Astrocyte (in vitro differentiated cells and primary cell): ENCODE measurements at regions not wholly inside any gene's neighbourhood (a gene's known extent, or its start where the extent isn't known, plus 50 kb on each side); places are given as distances from the start of the nearest gene placed in this dataset.

Experiments
- DNase-seq: peaks from one replicate; pipeline ENCODE4 v3.0.0-alpha.2; 2010; ENCODE audit warnings: low read depth
- FAIRE-seq: peaks from 2 replicates; lab custom pipeline; 2011; peaks lifted over from hg19 to GRCh38; lab: Jason Lieb, UNC
- H2AFZ ChIP-seq: 2 replicates; pipeline ENCODE4 v1.6.0; 2012; ENCODE audit warnings: low read depth, low read length, inconsistent platforms
- H3K27ac ChIP-seq: 2 replicates; pipeline ENCODE4 v1.5.1; 2011; ENCODE audit warnings: low read depth, low read length, inconsistent platforms
- H3K27me3 ChIP-seq: 2 replicates; pipeline ENCODE4 v1.6.0; 2011; ENCODE audit warnings: low read length, inconsistent platforms; ENCODE audit not compliant: insufficient read depth
- H3K36me3 ChIP-seq: 2 replicates; pipeline ENCODE4 v1.5.1; 2011; ENCODE audit warnings: low read length, inconsistent platforms; ENCODE audit not compliant: insufficient read depth
- H3K4me1 ChIP-seq: 2 replicates; pipeline ENCODE4 v1.5.1; 2011; ENCODE audit warnings: low read length, inconsistent platforms; ENCODE audit not compliant: insufficient read depth
- H3K4me2 ChIP-seq: 2 replicates; pipeline ENCODE4 v1.6.0; 2012; ENCODE audit warnings: low read length, inconsistent platforms
- H3K4me3 ChIP-seq: 2 replicates; pipeline ENCODE4 v1.5.1; 2011; ENCODE audit warnings: low read depth, mild to moderate bottlenecking, low read length, inconsistent platforms; ENCODE audit not compliant: insufficient read depth
- H3K79me2 ChIP-seq: 2 replicates; pipeline ENCODE4 v1.6.0; 2012; ENCODE audit warnings: mild to moderate bottlenecking, low read length, inconsistent platforms; ENCODE audit not compliant: insufficient read depth
- H3K9ac ChIP-seq: 2 replicates; pipeline ENCODE4 v1.6.0; 2012; ENCODE audit warnings: mild to moderate bottlenecking, low read length, inconsistent platforms
- H3K9me3 ChIP-seq: 2 replicates; pipeline ENCODE4 v1.5.1; 2012; ENCODE audit warnings: low read depth, mild to moderate bottlenecking, low read length, inconsistent platforms; ENCODE audit not compliant: insufficient read depth
- H4K20me1 ChIP-seq: 2 replicates; pipeline ENCODE4 v1.6.0; 2012; ENCODE audit warnings: low read length, inconsistent platforms; ENCODE audit not compliant: insufficient read depth
- H3K27ac Mint-ChIP-seq: one replicate; pipeline ENCODE4 v1.8.0; 2021; ENCODE audit warnings: mild to moderate bottlenecking, mixed read lengths; ENCODE audit not compliant: unreplicated experiment
- H3K27me3 Mint-ChIP-seq: one replicate; pipeline ENCODE4 v1.8.0; 2021; ENCODE audit warnings: low read depth, mixed read lengths; ENCODE audit not compliant: unreplicated experiment
- H3K36me3 Mint-ChIP-seq: one replicate; pipeline ENCODE4 v1.8.0; 2021; ENCODE audit warnings: low read depth, mixed read lengths; ENCODE audit not compliant: unreplicated experiment
- H3K4me1 Mint-ChIP-seq: one replicate; pipeline ENCODE4 v1.8.0; 2021; ENCODE audit warnings: low read depth, mixed read lengths; ENCODE audit not compliant: unreplicated experiment
- H3K4me3 Mint-ChIP-seq: one replicate; pipeline ENCODE4 v1.8.0; 2021; ENCODE audit warnings: mild to moderate bottlenecking, moderate library complexity, mixed read lengths; ENCODE audit not compliant: unreplicated experiment
- H3K9me3 Mint-ChIP-seq: one replicate; pipeline ENCODE4 v1.8.0; 2021; ENCODE audit warnings: mild to moderate bottlenecking, mixed read lengths; ENCODE audit not compliant: unreplicated experiment
- EZH2 ChIP-seq: IDR thresholded peaks from 2 replicates; pipeline ENCODE4 v1.6.1; 2012; ENCODE audit warnings: mild to moderate bottlenecking, low read length, inconsistent platforms; ENCODE audit not compliant: insufficient read depth
- TF ChIP-seq, protein P1 (sequence below): IDR thresholded peaks from 2 replicates; pipeline ENCODE4 v1.5.1; 2011; ENCODE audit warnings: low read depth, mild to moderate bottlenecking, inconsistent platforms, low read length, moderate library complexity; ENCODE audit not compliant: insufficient read depth

- FAIRE-seq: no peak
- no peak overlapping the region for H3K4me2 ChIP-seq
- H3K4me3 Mint-ChIP-seq: no peak overlapping the region
These were observed 305.2 kb upstream of the IRX3 start for GRCh38 chr16:54591816-54592246.

DNA sequence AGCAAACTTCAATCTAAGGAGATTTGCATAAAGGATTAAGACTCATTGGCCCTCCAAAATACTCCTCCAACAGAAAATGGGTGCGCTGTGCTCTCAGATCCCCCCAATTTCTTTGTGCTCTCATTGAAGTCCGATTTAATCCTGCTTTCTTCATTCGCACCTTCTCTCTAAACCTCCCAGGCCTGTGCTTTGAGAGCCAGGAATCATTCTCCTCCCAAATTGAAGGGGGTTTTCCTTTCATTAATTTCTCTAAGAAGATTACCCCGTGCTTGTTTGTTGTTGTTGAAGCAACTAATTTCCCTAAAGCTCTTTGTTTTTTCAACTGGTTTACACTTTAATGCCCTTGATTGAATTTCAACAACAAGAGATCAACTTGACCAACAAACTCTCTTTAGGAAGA lies 304.2 kb upstream of the IRX3 start:
- H3K36me3 ChIP-seq: no peaks in the 10 kb centered on the region
- no peak overlapping the region for H3K4me2 ChIP-seq
- H4K20me1 ChIP-seq: no peaks in the 10 kb centered on the region
- no peak overlapping the region for H2AFZ ChIP-seq
- H3K4me3 Mint-ChIP-seq: no peak overlapping the region
- peaks cover 14% of the 10 kb centered on the region for H3K27me3 ChIP-seq
- FAIRE-seq: no peak
- H3K36me3 Mint-ChIP-seq: no peaks in the 10 kb centered on the region
- no peak overlapping the region for H3K27ac ChIP-seq
- no peak for DNase-seq
- H3K27ac Mint-ChIP-seq: no peak overlapping the region
- no peaks in the 10 kb centered on the region for H3K4me1 Mint-ChIP-seq
- no peak overlapping the region for H3K4me3 ChIP-seq
- no peak overlapping the region for H3K9ac ChIP-seq
- no peak for TF ChIP-seq EZH2
- TF ChIP-seq, protein P1, sequence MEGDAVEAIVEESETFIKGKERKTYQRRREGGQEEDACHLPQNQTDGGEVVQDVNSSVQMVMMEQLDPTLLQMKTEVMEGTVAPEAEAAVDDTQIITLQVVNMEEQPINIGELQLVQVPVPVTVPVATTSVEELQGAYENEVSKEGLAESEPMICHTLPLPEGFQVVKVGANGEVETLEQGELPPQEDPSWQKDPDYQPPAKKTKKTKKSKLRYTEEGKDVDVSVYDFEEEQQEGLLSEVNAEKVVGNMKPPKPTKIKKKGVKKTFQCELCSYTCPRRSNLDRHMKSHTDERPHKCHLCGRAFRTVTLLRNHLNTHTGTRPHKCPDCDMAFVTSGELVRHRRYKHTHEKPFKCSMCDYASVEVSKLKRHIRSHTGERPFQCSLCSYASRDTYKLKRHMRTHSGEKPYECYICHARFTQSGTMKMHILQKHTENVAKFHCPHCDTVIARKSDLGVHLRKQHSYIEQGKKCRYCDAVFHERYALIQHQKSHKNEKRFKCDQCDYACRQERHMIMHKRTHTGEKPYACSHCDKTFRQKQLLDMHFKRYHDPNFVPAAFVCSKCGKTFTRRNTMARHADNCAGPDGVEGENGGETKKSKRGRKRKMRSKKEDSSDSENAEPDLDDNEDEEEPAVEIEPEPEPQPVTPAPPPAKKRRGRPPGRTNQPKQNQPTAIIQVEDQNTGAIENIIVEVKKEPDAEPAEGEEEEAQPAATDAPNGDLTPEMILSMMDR: no peak
- H3K4me1 ChIP-seq: no peaks in the 10 kb centered on the region
- no peaks in the 10 kb centered on the region for H3K9me3 Mint-ChIP-seq
- peaks cover 17% of the 10 kb centered on the region for H3K27me3 Mint-ChIP-seq
- H3K9me3 ChIP-seq: no peaks in the 10 kb centered on the region
- no peaks in the 10 kb centered on the region for H3K79me2 ChIP-seq

More at GRCh38 chr16:54591816-54592246, 305.2 kb upstream of the IRX3 start:
- peaks cover 24% of the 10 kb centered on the region for H3K27me3 Mint-ChIP-seq
- H3K4me3 ChIP-seq: no peak overlapping the region
- no peak overlapping the region for H3K9ac ChIP-seq
- no peaks in the 10 kb centered on the region for H3K9me3 ChIP-seq
- no peaks in the 10 kb centered on the region for H3K4me1 ChIP-seq
- H4K20me1 ChIP-seq: no peaks in the 10 kb centered on the region
- no peaks in the 10 kb centered on the region for H3K36me3 Mint-ChIP-seq
- TF ChIP-seq, protein P1: no peak
- no peak for TF ChIP-seq EZH2
- no peaks in the 10 kb centered on the region for H3K9me3 Mint-ChIP-seq
- H3K36me3 ChIP-seq: no peaks in the 10 kb centered on the region
- H3K27ac ChIP-seq: no peak overlapping the region
- H3K4me1 Mint-ChIP-seq: no peaks in the 10 kb centered on the region
- peaks cover 14% of the 10 kb centered on the region for H3K27me3 ChIP-seq
- H3K27ac Mint-ChIP-seq: no peak overlapping the region
- no peak overlapping the region for H2AFZ ChIP-seq
- DNase-seq: no peak
- no peaks in the 10 kb centered on the region for H3K79me2 ChIP-seq

GRCh38 chr16:54589326-54589725 lies 302.7 kb upstream of the IRX3 start:
- H3K27ac ChIP-seq: no peak overlapping the region
- no peaks in the 10 kb centered on the region for H3K4me1 ChIP-seq
- H3K9me3 ChIP-seq: no peaks in the 10 kb centered on the region
- H3K4me3 ChIP-seq: no peak overlapping the region
- no peak overlapping the region for H3K27ac Mint-ChIP-seq
- H3K27me3 Mint-ChIP-seq: peaks cover 7% of the 10 kb centered on the region
- no peak overlapping the region for H3K4me2 ChIP-seq
- no peaks in the 10 kb centered on the region for H3K36me3 Mint-ChIP-seq
- DNase-seq: no peak
- H3K27me3 ChIP-seq: peaks cover 8% of the 10 kb centered on the region
- H3K4me1 Mint-ChIP-seq: no peaks in the 10 kb centered on the region
- no peak overlapping the region for H3K4me3 Mint-ChIP-seq
- H3K9me3 Mint-ChIP-seq: no peaks in the 10 kb centered on the region
- H4K20me1 ChIP-seq: no peaks in the 10 kb centered on the region
- TF ChIP-seq EZH2: no peak
- TF ChIP-seq, protein P1: no peak
- no peak for FAIRE-seq
- H3K36me3 ChIP-seq: no peaks in the 10 kb centered on the region
- H3K79me2 ChIP-seq: no peaks in the 10 kb centered on the region
- no peak overlapping the region for H2AFZ ChIP-seq
- no peak overlapping the region for H3K9ac ChIP-seq
